ENCODE measurements at regions not wholly inside any gene's neighbourhood (a gene's known extent, or its start where the extent isn't known, plus 50 kb on each side); places are given as distances from the start of the nearest gene placed in this dataset.
"Not testable (repeated sequence)": the region's sequence is repeated elsewhere in the genome, so short reads cannot be mapped to it uniquely, and the experiment has no call there.

DNA sequence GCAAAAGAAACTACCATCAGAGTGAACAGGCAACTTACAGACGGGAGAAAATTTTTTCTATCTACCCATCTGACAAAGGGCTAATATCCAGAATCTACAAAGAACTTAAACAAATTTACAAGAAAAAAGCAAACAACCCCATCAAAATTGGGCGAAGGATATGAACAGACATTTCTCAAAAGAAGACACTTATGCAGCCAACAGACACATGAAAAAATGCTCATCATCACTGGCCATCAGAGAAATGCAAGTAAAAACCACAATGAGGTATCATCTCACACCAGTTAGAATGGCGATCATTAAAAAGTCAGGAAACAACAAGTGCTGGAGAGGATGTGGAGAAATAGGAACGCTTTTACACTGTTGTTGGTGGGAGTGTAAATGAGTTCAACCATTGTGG is 206.6 kb upstream of the HTR1E start:
- DNase-seq = not testable (repeated sequence)

DNA sequence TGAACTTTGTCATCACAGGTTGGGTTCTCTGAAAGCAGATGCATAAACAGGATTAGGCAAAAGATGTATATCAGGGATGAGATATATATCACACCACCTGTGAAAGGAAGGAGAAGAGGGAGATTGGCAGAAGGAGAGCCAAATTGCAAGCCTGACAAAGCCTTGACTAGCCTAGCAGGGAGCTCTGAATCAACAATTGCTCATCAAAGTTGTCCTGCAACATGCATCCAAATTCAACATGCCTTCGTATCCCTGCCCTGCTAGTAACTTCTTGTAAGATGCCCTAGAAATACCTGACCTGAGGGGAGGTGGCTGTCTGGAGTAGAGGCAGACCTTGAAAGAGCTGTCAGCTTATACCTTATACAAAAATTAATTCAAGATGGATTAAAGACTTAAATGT is 207.1 kb upstream of the HTR1E start:
- no peak for DNase-seq

DNA sequence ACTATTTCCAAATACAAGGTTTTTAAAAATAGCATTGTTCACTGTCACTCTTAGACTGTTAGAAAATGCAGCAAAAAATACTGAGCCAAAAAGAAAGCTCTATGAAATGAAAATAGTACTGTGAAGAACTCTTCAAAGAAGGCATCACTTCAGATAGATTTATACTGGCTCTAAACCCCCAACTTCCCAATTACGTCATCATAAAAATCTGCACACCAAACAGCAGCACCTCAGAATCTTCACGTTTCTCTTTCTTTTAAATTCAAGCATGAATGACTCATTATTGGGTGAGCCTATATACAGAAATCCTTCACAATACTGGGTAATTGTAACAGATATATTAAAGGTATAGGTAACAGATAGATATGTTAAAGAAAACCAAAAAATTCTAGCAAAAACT is 208.4 kb upstream of the HTR1E start:
- DNase-seq = no peak

DNA sequence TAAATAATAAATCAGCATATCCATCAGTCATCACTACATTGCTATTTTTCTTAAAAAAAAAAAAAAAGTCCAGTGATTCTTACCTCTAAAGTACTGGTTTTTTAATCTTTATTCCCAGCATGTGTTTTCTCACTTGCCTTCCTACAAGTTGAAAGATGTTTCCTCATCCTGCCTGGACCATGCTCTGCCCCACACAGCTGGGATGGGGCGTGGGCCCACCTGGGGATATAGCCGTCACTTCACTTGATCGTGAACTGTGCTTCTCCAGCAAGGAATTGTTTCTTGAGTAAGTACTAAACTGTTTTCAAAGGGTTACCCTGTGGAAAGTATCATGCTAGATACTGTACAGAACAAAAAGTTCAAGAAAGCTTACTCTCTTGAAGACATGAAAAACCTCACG is 212.6 kb upstream of the HTR1E start:
- DNase-seq = no peak

DNA sequence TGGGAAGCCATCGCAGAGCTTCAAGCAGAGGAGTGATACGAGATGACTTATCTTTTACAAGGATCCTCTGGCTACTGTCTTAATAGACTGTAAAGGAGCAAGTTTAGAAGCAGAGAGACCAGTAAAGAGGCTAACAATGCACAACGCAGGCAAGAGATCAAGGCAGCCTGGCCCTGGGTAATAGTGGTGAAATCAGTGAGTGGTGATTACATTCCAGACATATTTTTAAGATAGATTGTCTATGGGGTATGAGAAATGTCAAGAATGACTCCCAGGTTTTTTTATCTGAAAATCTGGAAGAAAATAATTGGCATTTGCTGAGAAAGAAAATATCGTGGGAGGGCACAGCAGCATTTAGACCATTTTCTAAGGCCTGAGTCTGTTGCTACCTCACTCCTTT is 213.6 kb upstream of the HTR1E start:
- no peak for DNase-seq

DNA sequence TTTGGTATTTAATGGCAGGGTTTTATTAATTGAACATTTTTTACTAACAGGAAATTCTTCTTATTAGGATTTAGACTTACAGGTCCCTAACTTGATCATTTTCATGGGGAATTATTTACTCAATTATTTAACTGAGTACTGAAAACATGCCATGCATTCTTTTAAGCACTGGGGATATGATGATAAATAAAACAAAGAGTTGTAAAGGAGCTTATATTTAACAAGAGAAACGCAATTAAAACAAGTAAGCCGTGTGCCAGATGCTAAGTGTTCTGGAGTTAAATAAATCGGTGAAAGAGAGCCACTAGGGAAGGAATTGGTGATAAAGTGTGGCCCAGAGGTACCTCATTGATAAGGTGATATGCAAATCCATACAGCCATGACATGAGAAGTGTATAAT is 214.2 kb upstream of the HTR1E start:
- DNase-seq = no peak

DNA sequence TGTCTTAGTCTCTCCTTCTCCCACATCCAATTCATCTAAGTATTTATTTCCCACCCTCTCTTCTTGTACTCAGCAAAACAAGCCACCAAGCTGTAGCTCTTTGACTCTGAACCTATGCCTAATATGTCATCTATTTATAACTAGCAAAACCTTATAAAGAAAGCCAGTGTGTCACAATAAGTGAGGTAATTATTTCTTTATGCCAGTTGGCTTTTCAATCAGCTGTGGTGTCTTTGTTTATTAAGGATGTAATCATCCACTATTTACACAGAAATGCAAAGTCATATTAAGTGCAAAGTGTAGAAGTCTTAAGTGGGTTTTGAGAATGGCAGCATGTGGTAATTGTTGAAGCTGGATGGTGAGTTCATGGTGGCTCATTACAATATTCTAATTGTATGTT is 215.2 kb upstream of the HTR1E start:
- DNase-seq = no peak

DNA sequence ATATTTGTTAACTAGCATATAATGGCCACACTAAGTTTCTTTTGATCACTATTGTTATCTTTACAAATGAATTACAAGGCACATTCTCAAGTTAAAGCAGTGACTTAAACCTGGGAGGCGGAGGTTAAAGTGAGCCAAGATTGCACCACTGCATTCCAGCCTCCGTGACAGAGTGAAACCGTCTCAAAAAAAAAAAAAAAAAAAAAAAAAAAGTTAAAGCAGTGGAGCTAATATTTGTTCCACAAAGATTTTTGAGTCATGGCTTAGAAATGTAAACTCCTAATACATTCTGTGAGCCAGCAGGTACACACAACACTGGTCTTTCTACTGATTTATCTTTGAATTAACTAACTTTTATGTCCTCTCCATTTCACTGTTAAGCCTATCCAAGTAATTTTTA is 221.7 kb upstream of the HTR1E start:
- DNase-seq = no peak

DNA sequence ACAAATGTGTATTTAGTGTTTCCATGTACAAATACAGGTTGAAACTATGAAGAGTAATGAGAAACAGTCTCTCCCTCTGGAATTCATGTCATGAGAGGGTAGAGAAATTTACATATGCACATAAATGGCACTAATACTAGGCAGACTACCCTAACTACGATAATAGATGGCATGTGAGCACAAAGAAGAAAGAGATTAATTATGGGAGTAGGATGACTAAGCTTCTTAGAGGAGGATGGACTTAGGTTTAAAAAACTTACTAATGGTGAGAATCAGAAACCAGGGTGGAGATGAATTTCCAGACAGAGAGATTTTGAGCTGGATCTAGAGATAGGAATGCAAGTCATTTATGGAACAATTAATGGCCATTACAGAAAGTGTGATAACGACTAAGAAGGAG is 225.3 kb upstream of the HTR1E start:
- no peak for DNase-seq

DNA sequence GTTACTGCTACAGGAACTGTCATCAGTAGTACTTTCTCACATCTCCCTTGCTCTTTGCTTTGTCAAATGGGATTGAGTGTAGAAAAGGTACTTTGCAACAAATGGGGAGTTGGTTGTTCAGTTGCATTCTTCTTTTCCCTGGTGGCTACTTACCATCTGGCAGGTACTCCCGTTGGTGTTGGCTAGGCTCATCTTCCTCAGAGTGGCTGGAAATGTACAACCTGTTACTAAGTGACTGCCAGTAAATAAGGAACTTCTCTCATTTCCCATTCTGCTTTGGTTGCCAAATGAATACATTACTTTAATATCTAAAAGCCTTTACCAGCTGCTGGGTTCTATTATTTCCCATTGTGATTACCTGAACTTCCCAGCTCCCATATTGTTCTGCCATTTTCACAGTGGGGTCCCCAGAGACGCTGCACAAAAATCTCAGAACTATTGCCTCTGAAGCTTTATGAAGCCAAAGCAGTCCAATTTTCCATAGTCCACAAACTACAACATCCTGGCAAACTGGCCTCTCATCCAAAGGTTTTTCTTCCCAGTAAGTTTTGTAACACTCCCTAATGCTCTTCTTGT is 229.7 kb upstream of the HTR1E start:
- DNase-seq = no peak

DNA sequence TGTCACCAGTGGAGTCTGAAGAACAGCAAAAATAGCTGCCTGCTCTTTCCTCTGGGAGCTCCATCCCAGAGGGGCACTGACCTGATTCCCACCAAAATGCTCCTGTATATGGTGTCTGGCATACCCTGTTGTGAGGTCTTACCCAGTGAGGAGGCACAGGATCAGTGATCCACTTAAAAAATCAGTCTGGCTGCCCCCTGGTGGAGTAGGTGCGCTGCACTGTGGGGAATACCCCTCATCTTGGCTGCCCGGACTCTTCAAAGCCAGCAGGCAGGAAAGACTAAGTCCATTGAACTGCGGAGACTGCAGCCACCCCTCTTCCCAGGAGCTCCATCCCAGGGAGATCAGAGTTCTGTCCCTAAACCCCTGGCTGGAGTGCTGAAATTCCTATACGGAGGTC is 230.9 kb upstream of the HTR1E start:
- no peak for DNase-seq

DNA sequence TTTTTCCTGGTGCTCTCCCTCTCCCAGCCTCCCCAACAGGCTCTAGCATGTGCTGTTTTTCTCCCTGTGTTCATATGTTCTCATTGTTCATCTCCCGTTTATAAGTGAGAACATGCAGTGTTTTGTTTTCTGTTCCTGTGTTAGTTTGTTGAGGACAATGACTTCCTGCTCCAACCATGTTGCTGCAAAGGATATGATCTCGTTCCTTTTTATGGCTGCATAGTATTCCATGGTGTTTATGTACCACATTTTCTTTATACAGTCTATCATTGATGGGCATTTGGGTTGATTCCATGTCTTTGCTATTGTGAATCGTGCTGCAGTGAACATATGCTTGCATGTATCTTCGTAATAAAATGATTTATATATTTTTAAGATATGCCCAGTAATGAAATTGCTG is 236.1 kb upstream of the HTR1E start:
- DNase-seq = not testable (repeated sequence)

DNA sequence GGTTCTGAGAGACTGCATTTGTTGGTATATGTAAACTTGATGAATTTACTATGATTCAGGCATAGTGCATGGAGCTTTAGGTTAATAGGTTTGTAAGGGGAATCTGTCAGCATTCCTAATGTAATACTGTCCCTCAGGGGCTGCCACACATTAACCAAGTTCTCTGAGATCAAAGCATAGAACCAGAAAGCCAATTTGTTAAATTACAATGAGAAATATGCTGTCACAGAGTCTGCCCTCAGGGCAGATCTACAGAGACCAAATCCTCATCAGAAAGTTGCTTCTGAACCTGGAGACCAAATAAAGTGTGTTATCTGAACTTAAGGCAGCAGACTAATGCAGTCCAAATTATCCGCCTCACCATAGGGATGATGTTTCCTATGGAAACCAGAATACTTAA is 250.8 kb upstream of the HTR1E start:
- DNase-seq = no peak

DNA sequence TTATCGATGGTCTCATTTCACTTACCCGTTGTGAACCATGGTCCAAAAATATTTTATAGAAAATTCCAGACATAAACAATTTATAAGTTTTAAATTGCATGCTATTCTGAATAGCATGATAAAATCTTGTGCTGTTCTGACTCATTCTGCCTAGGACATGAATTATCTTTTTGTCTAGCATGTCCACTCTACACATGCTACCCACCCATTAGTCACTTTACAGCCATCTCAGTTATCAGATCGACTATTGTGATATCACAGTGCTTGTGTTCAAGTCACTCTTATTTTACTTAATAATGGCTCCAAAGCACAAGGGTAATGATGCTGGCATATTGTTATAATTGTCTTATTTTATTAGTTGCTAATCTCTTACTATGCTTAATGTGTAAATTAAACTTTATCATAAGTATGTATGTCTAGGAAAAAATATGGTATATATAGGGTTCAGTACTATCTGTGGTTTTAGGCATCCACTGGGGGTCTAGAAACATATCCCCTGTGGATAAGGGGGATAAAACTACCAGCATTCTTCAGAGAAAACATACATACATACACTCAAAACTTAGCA is 252.0 kb upstream of the HTR1E start:
- DNase-seq = no peak

DNA sequence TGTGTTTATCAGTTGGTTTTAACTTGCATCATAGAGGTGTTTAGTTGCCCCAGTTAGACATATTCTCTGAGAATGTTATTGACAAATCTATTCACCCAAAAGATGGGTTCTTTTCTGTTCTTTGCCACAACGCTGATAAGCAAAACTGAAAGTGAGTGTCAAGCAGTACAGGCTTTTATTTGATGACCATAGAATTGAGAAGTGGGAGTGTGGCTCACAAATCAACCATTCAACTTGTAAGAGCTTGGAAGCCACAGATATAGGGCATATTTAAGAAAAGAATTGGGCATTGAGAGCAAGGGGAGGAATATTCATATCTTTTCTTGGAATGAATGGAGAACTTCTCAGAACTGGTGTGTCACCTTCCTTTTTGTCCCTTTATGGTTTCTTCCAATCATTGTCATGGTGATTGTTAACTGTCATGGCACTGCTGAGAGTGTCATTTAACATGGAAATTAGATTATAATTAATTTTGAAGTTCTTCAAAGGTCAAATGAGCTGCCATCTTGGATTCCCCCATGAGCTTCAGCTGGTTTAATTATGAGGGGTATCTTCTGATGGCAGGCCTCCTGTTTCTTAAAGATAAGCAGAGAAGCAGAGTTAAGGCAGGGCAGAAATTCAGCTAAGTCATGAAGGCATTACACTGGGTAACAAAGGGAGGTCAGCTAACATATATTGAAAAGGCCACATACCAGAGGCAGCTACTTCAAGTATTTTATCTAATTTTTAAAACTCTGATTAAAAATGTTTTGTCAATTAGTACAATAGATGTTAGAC is 254.0 kb upstream of the HTR1E start:
- DNase-seq = no peak

DNA sequence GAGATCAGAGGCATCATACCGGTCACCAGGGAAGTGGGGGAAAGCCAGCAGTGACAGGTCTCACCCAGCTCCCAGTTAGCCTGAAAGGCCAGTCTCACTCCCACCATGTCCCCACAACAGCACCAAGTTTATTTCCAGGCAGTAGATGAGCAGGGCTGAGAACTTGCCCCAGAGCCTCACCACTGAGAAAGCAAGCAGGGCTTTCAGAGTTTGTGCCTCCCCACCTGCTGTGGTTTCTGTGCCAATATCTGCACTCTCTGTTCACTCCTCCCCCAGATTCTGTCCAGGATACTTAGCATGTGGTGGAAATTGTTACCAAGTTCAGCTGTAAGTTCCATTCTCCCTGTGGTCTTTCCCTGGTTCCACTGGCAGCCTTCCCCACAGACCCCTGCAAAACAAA is 255.0 kb upstream of the HTR1E start:
- no peak for DNase-seq

DNA sequence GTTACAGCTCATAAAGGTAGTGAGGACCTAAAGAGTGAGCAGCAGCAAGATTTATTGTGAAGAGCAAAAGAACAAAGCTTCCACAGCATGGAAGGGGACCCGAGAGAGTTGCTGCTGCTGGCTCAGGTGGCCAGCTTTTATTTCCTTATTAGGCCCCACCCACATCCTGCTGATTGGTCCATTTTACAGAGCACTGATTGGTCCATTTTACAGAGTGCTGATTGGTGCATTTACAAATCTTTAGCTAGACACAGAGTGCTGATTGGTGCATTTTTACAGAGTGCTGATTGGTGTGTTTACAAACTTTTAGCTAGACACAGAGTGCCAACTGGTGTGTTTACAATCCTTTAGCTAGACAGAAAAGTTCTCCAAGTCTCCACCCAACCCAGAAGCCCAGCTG is 256.2 kb upstream of the HTR1E start:
- not testable (repeated sequence) for DNase-seq

DNA sequence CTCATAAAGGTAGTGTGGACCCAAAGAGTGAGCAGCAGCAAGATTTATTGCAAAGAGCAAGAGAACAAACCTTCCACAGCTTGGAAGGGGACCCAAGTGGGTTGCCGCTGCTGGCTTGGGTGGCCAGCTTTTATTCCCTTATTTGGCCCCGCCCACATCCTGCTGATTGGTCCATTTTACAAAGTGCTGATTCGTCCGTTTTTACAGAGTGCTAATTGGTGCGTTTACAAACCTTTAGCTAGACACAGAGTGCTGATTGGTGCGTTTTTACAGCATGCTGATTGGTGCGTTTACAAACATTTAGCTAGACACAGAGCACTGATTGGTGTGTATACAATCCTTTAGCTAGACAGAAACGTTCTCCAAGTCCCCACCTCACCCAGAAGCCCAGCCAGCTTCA is 265.2 kb upstream of the HTR1E start:
- not testable (repeated sequence) for DNase-seq

DNA sequence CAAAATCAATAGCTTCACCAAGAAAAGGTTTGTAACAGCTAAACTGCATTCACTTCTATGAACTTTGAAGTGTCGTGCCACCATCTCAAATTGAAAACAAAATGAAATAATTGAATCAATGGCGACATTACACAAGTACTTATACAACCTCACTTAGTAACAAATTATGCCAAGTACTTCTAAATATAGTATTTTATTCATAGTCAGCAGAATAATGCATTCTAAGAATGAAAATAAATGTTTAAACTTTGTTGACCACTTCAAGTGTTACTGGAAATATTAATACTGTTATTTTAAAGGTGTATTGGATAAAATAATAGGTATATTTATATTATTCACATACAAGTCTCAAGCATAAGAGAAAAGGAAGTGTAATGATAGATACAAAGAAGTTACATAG is 280.1 kb upstream of the HTR1E start:
- DNase-seq = no peak

DNA sequence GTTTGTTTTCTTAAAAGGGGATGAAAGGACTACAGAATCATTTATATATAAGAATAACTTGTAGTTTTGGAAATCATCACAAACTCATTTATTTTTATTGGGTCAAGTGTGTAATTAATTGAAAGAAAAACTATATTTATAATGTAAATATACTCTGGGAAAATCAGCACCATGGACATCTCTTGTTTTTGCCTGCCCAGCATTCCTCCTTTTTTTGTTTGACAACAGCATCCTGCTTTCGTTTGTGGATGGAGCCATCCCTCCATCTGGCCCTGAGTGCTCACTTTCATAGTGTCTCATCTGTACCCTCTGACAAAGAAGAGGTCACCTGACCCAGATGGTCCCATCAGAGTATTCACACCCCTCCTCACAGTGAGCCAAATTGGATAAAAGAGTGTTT is 308.2 kb upstream of the HTR1E start:
- DNase-seq = no peak

DNA sequence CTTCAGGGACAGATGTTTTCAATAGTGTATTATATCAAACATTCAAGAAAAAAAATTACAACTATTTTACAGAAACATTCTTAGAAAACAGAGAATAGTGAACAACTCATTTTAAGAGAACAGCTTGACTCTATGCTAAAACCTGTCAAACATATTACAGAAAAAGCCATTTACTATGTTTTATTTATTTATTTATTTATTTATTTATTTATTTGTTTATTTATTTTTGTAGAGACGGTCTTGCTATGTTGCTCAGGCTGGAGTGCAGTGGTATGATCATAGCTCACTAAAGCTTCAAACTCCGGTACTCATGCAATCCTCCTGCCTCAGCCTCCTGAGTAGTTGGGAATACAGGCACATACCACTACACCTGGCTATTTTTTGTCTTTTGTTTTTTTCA is 317.9 kb upstream of the HTR1E start:
- DNase-seq = no peak

DNA sequence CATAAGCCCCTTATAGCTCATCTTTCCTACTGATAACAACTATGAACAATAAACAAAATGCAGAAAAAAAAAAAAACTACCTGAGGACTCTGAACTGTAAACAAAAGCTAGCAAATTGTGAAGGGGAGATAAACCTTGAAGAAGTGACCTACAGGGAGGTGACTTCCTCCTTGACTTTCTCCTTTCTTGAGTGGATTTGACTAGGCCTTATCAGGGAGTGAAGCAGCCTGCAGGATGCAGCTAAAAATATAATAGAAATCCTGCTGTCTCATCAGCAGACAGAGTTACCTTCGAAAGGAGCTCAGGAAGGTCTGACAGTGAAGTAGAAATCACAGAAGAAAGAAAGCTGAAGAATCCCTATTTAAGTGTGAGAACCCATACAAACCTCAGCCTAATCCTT is 322.0 kb upstream of the HTR1E start:
- no peak for DNase-seq

DNA sequence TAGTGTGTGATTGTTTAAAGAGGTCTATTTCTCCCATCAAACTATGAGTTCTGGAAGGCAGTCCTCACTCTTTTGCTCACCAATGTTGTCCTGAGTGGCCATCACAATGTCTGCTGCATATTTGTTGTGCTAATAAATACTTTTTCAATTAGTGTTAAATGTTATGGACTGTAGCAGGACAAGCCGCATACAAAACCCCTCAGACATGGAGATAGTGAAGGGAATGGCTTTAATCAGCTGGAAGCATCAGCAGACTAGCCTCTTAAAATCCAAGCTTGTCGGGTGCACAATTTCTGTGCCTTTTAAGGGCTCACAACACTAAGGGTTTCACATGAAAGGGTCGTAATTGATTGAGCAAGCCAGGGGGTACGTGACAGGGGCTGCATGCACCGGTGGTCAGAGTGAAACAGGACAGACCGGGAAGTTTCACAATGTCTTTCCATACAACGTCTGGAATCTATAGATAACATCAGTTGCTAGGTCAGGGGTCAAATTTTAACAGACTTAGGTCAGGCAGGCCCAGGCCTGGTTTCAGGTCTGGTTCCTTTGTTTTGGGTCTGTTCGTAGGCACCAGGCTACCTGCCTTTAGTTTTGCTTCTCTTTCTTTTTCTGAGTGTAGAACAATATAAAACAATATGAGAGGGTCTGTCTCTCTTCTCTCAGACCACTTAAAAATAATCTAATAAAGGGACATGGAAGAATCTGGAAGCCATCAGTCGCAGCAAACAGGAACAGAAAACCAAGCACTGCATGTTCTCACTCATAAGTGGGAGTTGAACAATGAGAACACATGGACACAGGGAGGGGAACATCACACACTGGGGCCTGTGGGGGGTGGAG is 327.6 kb upstream of the HTR1E start:
- DNase-seq = no peak

DNA sequence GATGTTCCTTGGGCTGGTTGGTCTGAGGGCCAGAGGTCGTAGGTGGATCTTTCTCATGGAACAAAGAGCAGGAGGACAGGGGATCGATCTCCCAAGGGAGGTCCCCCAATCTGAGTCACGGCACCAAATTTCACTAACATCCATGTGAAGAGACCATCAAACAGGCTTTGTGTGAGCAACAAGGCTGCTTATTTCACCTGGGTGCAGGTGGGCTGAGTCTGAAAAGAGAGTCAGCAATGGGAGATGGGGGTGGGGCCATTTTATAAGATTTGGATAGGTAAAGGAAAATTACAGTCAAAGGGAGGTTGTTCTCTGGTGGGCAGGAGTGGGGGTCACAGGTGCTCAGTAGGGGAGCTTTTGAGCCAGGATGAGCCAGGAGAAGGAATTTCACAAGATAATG is 334.0 kb upstream of the HTR1E start:
- not testable (repeated sequence) for DNase-seq

Data from NCI-H2107 (cell line).